NT2/D1 (cell line): ENCODE measurements at regions not wholly inside any gene's neighbourhood (a gene's known extent, or its start where the extent isn't known, plus 50 kb on each side); places are given as distances from the start of the nearest gene placed in this dataset.

Source experiments
- SUZ12 ChIP-seq: IDR thresholded peaks from 2 replicates; pipeline ENCODE4 v1.6.1; 2011; ENCODE audit not compliant: insufficient read length, insufficient read depth; ENCODE audit errors: extremely low read depth
- YY1 ChIP-seq: IDR thresholded peaks from 2 replicates; pipeline ENCODE4 v1.6.1; 2011; ENCODE audit not compliant: insufficient read length, insufficient read depth
- ZNF274 ChIP-seq: IDR thresholded peaks from 2 replicates; pipeline ENCODE4 v1.6.1; 2011; ENCODE audit warnings: mild to moderate bottlenecking, low read depth, low read length

DNA sequence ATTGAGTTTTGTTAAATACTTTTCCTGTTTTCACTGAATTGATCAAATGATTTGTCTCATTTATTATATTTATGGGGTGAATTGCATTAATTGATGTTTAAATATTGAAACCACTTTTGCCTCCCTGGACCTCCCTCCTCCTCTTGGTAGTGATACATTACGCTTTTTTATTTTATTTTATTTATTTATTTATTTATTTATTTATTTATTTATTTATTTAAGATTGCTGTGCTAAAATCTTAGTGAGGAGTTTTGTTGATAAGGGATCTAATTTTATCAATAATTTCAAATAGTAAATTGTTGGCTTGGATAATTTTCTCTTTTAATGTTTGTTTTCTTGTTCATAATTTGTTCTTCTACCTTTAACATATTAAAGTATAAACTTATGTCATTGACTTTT, 1281.0 kb upstream of the NXPH2 start:
- no peak for TF ChIP-seq ZNF274
- TF ChIP-seq YY1: no peak
- no peak for TF ChIP-seq SUZ12
